Lung (tissue), 11 donors: ENCODE measurements at regions not wholly inside any gene's neighbourhood (a gene's known extent, or its start where the extent isn't known, plus 50 kb on each side); places are given as distances from the start of the nearest gene placed in this dataset.

ENCODE experiments used
- ATAC-seq: fragments of 200-7000 bp; cut with Tn5 transposase; one replicate; pipeline ENCODE4 v1.9.1; 2020; ENCODE audit warnings: moderate number of reproducible peaks; ENCODE audit not compliant: insufficient read depth, low FRiP score
- DNase-seq, 3 donors: peaks; one replicate each; pipeline ENCODE4 v3.0.0-alpha.2; 2013 to 2017
- H3K27ac ChIP-seq, 2 donors: one replicate each; pipeline ENCODE4 v1.5.1; 2013; ENCODE audit warnings: mild to moderate bottlenecking in 2 of 2, moderate library complexity in 2 of 2, control low read depth in 1 of 2, inconsistent platforms in 1 of 2, low read depth in 1 of 2, low read length in 1 of 2
- H3K27me3 ChIP-seq, 3 donors: one replicate each; pipeline ENCODE4 v1.5.1; 2013; ENCODE audit warnings: low read length in 2 of 3; ENCODE audit not compliant: control insufficient read depth in 3 of 3, insufficient read depth in 3 of 3
- H3K36me3 ChIP-seq, 4 donors: one replicate each; pipeline ENCODE4 v1.5.1; 2013; ENCODE audit warnings: low read length in 4 of 4, mild to moderate bottlenecking in 1 of 4, moderate library complexity in 1 of 4; ENCODE audit not compliant: control insufficient read depth in 4 of 4, insufficient read depth in 4 of 4
- H3K4me1 ChIP-seq, 5 donors: one replicate each; pipeline ENCODE4 v1.5.1; 2013; ENCODE audit warnings: low read length in 5 of 5, mild to moderate bottlenecking in 2 of 5, moderate library complexity in 1 of 5; ENCODE audit not compliant: control insufficient read depth in 5 of 5, insufficient read depth in 5 of 5
- H3K4me3 ChIP-seq: one replicate; pipeline ENCODE4 v1.5.1; 2013; ENCODE audit warnings: mild to moderate bottlenecking, control low read depth, moderate library complexity
- H3K9ac ChIP-seq, 2 donors: one replicate each; pipeline ENCODE4 v1.5.1; 2013; ENCODE audit warnings: low read length in 2 of 2, control low read depth in 1 of 2; ENCODE audit not compliant: insufficient read depth in 1 of 2
- H3K9me3 ChIP-seq, 4 donors: one replicate each; pipeline ENCODE4 v1.5.1; 2013; ENCODE audit warnings: low read length in 3 of 4, mild to moderate bottlenecking in 1 of 4, moderate library complexity in 1 of 4; ENCODE audit not compliant: control insufficient read depth in 4 of 4, insufficient read depth in 3 of 4
- WGBS, 2 donors: extraction: QIAGEN DNeasy Blood & Tissue Kit; methylation state at CpG; one replicate each; pipeline ENCODE4 v1.1.7; 2013; 5-methylcytosine and 5-hydroxymethylcytosine counted together
- TF ChIP-seq, protein P1 (sequence below): IDR thresholded peaks from 2 replicates; pipeline ENCODE4 v1.5.1; 2012; ENCODE audit warnings: mild to moderate bottlenecking; ENCODE audit errors: control extremely low read depth, extremely low read depth
- donor health status: control.
- donor health status: control.
- donor health status: Bipolar disorder and iron deficiency.
- donor health status: healthy.
- donor health status: DM: yes; HTN: yes; CAD: no.

DNA sequence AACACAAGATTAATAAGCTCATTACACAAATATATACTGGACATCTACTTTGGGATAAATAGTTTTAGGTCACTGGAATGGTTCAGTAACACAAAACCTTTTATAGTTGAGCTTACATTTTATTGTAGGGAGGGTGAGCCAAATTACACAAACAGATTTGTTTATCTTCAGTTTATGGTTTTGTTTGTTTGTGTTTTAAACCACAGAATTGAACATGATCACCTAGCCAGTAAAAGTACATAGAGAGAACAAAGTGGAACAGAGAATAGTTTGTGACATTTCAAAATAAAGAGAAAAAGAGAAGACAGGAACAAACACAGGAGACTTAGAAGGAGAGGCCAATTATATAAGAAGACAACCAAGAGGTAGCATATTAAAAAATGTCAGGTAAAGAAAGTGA lies 1930.2 kb upstream of the PCDH20 start:
- H3K4me1 ChIP-seq: no peaks in the 10 kb centered on the region
- TF ChIP-seq, protein P1, sequence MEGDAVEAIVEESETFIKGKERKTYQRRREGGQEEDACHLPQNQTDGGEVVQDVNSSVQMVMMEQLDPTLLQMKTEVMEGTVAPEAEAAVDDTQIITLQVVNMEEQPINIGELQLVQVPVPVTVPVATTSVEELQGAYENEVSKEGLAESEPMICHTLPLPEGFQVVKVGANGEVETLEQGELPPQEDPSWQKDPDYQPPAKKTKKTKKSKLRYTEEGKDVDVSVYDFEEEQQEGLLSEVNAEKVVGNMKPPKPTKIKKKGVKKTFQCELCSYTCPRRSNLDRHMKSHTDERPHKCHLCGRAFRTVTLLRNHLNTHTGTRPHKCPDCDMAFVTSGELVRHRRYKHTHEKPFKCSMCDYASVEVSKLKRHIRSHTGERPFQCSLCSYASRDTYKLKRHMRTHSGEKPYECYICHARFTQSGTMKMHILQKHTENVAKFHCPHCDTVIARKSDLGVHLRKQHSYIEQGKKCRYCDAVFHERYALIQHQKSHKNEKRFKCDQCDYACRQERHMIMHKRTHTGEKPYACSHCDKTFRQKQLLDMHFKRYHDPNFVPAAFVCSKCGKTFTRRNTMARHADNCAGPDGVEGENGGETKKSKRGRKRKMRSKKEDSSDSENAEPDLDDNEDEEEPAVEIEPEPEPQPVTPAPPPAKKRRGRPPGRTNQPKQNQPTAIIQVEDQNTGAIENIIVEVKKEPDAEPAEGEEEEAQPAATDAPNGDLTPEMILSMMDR: no peak
- no peaks in the 10 kb centered on the region for H3K27me3 ChIP-seq
- peaks cover 0 to 2% (median 0%) of the 10 kb centered on the region in 4 donors for H3K9me3 ChIP-seq
- no peak overlapping the region for H3K27ac ChIP-seq
- DNase-seq (no peak), ATAC-seq (no peak)
- no peaks in the 10 kb centered on the region for H3K36me3 ChIP-seq
- no peak overlapping the region for H3K9ac ChIP-seq
- H3K4me3 ChIP-seq: no peak overlapping the region

DNA sequence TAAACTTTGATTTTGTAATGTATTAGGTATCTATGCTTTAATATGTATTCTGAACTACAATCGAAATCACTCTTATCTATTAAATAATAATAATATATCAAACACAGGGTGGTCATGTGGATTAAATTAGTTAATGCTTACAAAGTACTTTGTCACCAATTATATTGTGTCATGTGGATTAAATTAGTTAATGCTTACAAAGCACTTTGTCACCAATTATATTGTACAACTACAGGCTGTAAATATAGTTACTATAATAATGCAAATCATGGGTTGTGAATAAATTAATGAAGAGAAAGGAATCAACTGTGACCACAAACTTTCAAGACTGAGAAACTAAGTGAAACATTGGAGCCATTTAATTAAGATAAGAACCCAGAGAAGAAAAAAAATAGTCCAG lies 1929.1 kb upstream of the PCDH20 start:
- TF ChIP-seq, protein P1: no peak
- Histone ChIP-seq H3K36me3 (no peaks in the 10 kb centered on the region), H3K9me3 (no peaks in the 10 kb centered on the region), H3K4me3 (no peak overlapping the region), H3K9ac (no peak overlapping the region), H3K27me3 (no peaks in the 10 kb centered on the region), H3K27ac (no peak overlapping the region), H3K4me1 (no peaks in the 10 kb centered on the region)
- no peak for ATAC-seq
- WGBS, 2 donors: 81 to 95% methylated on average over 1 of the region's 1 CpG
- no peak for DNase-seq

DNA sequence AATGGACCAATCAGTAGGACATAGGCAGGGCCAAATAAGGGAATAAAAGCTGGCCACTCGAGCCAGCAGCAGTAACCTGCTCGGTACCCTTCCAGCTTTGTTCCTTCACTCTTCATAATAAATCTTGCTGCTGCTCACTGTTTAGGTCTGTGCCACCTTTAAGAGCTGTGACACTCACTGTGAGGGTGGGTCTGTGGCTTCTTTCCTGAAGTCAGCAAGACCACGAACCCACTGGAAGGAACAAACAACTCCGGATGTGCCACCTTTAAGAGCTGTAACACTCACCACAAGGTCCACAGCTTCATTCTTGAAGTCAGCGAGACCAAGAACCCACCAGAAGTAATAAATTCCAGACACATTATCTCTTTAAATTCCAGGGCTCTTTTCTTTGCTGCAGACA lies 1922.3 kb upstream of the PCDH20 start:
- no peak overlapping the region for H3K9ac ChIP-seq
- H3K4me1 ChIP-seq: no peaks in the 10 kb centered on the region
- ATAC-seq (no peak), DNase-seq (no peak)
- H3K27me3 ChIP-seq: no peaks in the 10 kb centered on the region
- H3K4me3 ChIP-seq: no peak overlapping the region
- peaks cover 0 to 3% (median 0%) of the 10 kb centered on the region in 4 donors for H3K9me3 ChIP-seq
- WGBS, 2 donors: 78 to 81% methylated on average over 5 of the region's 5 CpGs
- H3K36me3 ChIP-seq: no peaks in the 10 kb centered on the region
- TF ChIP-seq, protein P1: no peak
- no peak overlapping the region for H3K27ac ChIP-seq

DNA sequence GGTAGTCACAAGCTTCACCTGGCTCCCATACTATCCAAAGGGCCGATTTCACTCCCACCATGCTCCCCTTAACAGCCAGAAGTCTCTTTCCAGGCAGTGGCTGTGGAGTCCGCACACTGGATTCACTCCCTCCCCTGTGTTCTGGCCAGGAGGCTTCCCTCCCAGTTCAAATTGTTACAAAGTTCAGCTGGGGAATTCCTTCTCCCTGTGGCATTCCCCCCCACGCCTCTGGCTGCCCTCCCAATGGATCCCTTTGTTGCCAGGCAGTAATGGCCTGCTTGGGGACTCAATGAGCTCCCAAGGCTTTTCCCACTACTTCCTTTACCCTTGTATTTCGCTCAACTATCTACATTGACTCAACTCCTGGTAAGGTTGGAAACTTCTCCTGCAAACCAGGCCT lies 1921.4 kb upstream of the PCDH20 start:
- no peak for ATAC-seq
- Histone ChIP-seq H3K4me3 (no peak overlapping the region), H3K27ac (no peak overlapping the region), H3K4me1 (no peaks in the 10 kb centered on the region), H3K36me3 (no peaks in the 10 kb centered on the region), H3K9me3 (peaks cover 0 to 3% (median 0%) of the 10 kb centered on the region in 4 donors), H3K9ac (no peak overlapping the region), H3K27me3 (no peaks in the 10 kb centered on the region)
- no peak for DNase-seq
- TF ChIP-seq, protein P1: no peak
- 65 to 79% methylated on average over 4 of the region's 4 CpGs for WGBS, 2 donors
